ENCODE measurements at regions not wholly inside any gene's neighbourhood (a gene's known extent, or its start where the extent isn't known, plus 50 kb on each side); places are given as distances from the start of the nearest gene placed in this dataset.
"Not testable (repeated sequence)": the region's sequence is repeated elsewhere in the genome, so short reads cannot be mapped to it uniquely, and the experiment has no call there.

- DNase-seq = no peak
These were observed 84.2 kb upstream of the KIF5B start for GRCh38 chr10:32140403-32140802.

GRCh38 chr10:32139223-32140073 lies 83.2 kb upstream of the KIF5B start:
- no peak for DNase-seq

GRCh38 chr10:32136927-32137326 lies 80.7 kb upstream of the KIF5B start:
- not testable (repeated sequence) for DNase-seq

- DNase-seq = not testable (repeated sequence)
These were observed 79.6 kb upstream of the KIF5B start for GRCh38 chr10:32135796-32136195.

GRCh38 chr10:32132357-32132946 lies 76.2 kb upstream of the KIF5B start:
- no peak for DNase-seq

- no peak for DNase-seq
These were observed 75.2 kb upstream of the KIF5B start for GRCh38 chr10:32131388-32131787.

GRCh38 chr10:32130788-32131187 lies 74.6 kb upstream of the KIF5B start:
- DNase-seq = no peak

- no peak for DNase-seq
These were observed 68.8 kb upstream of the KIF5B start for GRCh38 chr10:32125023-32125422.

- DNase-seq = no peak
These were observed 66.8 kb upstream of the KIF5B start for GRCh38 chr10:32123021-32123420.

GRCh38 chr10:32121648-32122047 lies 65.4 kb upstream of the KIF5B start:
- DNase-seq = no peak

GRCh38 chr10:32120147-32120546 lies 63.9 kb upstream of the KIF5B start:
- DNase-seq = no peak

GRCh38 chr10:32114508-32114907 lies 58.3 kb upstream of the KIF5B start:
- no peak for DNase-seq

GRCh38 chr10:32112055-32112454 lies 55.8 kb upstream of the KIF5B start:
- DNase-seq = no peak

GRCh38 chr10:32111585-32111984 lies 55.4 kb upstream of the KIF5B start:
- DNase-seq = no peak

GRCh38 chr10:32110790-32111189 lies 54.6 kb upstream of the KIF5B start:
- DNase-seq = no peak

GRCh38 chr10:32109603-32110002 lies 53.4 kb upstream of the KIF5B start:
- no peak for DNase-seq

All from NCI-H526 treated with DMSO at 0.1 percent for 48 hours (cell line).